ENCODE measurements at regions not wholly inside any gene's neighbourhood (a gene's known extent, or its start where the extent isn't known, plus 50 kb on each side); places are given as distances from the start of the nearest gene placed in this dataset.

DNA sequence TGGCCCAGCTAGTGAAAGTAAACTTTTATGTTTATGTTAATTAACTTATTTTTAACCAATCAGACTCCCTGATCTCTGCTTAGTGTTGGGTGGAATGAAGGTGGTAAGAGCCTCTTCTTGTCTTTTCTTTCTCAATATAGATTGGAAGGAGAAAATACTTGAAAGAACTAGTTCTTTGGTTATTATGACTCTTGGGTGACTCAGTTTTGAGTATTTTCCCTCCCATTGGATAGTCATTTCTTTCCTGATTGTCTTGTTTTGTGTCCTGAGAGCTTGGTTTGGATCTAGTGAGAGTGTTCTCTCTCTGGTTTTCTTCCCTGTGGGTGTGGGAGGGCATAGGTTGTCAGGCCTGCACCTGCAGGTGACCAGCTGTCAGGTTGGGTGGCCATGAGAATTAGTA lies 172.0 kb upstream of the GLRA2 start (continued):
- no peak for TF ChIP-seq USF1 (IDR thresholded peaks at IDR 0.05; ENCODE audit: borderline replicate concordance, low read depth)
- TF ChIP-seq NFIC (IDR thresholded peaks at IDR 0.05; ENCODE audit: borderline replicate concordance): no peak
- no peak for TF ChIP-seq SMC3 (IDR thresholded peaks at IDR 0.05; ENCODE audit: low read depth, low read length)
- no peak for TF ChIP-seq TAF1 (IDR thresholded peaks at IDR 0.05; ENCODE audit: borderline replicate concordance, low read depth, low read length)
- TF ChIP-seq, protein P1, sequence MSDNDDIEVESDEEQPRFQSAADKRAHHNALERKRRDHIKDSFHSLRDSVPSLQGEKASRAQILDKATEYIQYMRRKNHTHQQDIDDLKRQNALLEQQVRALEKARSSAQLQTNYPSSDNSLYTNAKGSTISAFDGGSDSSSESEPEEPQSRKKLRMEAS (IDR thresholded peaks at IDR 0.05; ENCODE audit: low read depth): no peak
- no peak for TF ChIP-seq GABPA (IDR thresholded peaks at IDR 0.05; ENCODE audit: low read depth)
- no peak for TF ChIP-seq CHD2 (IDR thresholded peaks at IDR 0.05; ENCODE audit: low read length, partially characterized antibody)

- no peak overlapping the region for H2AFZ ChIP-seq (ENCODE audit: low read depth)
- H3K27me3 ChIP-seq (ENCODE audit: insufficient read depth): no peaks in the 10 kb centered on the region
- ChIA-PET POLR2A (no interaction called here), CTCF (no interaction called here)
- no peak overlapping the region for H3K9ac ChIP-seq
- no peak overlapping the region for H3K4me3 ChIP-seq (ENCODE audit: low read depth in 2 of 2, low read length in 1 of 2)
- no peaks in the 10 kb centered on the region for H3K79me2 ChIP-seq (ENCODE audit: insufficient read depth)
- peaks cover 0 to 4% of the 10 kb centered on the region in 2 experiments; a peak in 1 of 4 replicates for H3K4me1 ChIP-seq (ENCODE audit: control insufficient read depth in 1 of 2, insufficient read depth in 2 of 2, low read depth in 1 of 2, low read length in 1 of 2)
- no peak overlapping the region for H3K27ac ChIP-seq (ENCODE audit: low read depth in 2 of 2, low read length in 1 of 2)
- no peaks in the 10 kb centered on the region for H4K20me1 ChIP-seq (ENCODE audit: insufficient read depth)
- no peaks in the 10 kb centered on the region for H3K9me2 ChIP-seq
- 30% methylated on average over 1 of the region's 1 CpG for WGBS (ENCODE audit: low lambda C conversion rate)
- no peak overlapping the region for H3K4me2 ChIP-seq
- no peaks in the 10 kb centered on the region for H3F3A ChIP-seq (replicated peaks; ENCODE audit: insufficient read depth)
- TF ChIP-seq, protein P2, sequence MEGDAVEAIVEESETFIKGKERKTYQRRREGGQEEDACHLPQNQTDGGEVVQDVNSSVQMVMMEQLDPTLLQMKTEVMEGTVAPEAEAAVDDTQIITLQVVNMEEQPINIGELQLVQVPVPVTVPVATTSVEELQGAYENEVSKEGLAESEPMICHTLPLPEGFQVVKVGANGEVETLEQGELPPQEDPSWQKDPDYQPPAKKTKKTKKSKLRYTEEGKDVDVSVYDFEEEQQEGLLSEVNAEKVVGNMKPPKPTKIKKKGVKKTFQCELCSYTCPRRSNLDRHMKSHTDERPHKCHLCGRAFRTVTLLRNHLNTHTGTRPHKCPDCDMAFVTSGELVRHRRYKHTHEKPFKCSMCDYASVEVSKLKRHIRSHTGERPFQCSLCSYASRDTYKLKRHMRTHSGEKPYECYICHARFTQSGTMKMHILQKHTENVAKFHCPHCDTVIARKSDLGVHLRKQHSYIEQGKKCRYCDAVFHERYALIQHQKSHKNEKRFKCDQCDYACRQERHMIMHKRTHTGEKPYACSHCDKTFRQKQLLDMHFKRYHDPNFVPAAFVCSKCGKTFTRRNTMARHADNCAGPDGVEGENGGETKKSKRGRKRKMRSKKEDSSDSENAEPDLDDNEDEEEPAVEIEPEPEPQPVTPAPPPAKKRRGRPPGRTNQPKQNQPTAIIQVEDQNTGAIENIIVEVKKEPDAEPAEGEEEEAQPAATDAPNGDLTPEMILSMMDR (IDR thresholded peaks at IDR 0.05): no peak
- TF ChIP-seq MXI1 (IDR thresholded peaks at IDR 0.05; ENCODE audit: low read depth, low read length) (no peak), TCF12 (IDR thresholded peaks at IDR 0.05) (no peak), FOXM1 (IDR thresholded peaks at IDR 0.05; ENCODE audit: low read depth) (no peak), EZH2phosphoT487 (IDR thresholded peaks at IDR 0.05; ENCODE audit: borderline replicate concordance, low read depth) (no peak), NRF1 (IDR thresholded peaks at IDR 0.05; ENCODE audit: low read depth, low read length) (no peak), JUND (IDR thresholded peaks at IDR 0.05) (no peak), EP300 (IDR thresholded peaks at IDR 0.05; ENCODE audit: borderline replicate concordance in 1 of 2, low read depth in 1 of 2, low read length in 1 of 2) (no peak), CHD2 (IDR thresholded peaks at IDR 0.05; ENCODE audit: low read length, partially characterized antibody) (no peak), GABPA (IDR thresholded peaks at IDR 0.05; ENCODE audit: low read depth) (no peak), RCOR1 (IDR thresholded peaks at IDR 0.05; ENCODE audit: low read length) (no peak), MEF2A (IDR thresholded peaks at IDR 0.05; ENCODE audit: borderline replicate concordance, low read depth) (no peak), NFIC (IDR thresholded peaks at IDR 0.05; ENCODE audit: borderline replicate concordance) (no peak), SMC3 (IDR thresholded peaks at IDR 0.05; ENCODE audit: low read depth, low read length) (no peak), YY1 (IDR thresholded peaks at IDR 0.05; ENCODE audit: low read depth) (no peak), RAD21 (IDR thresholded peaks at IDR 0.05; ENCODE audit: low read length) (no peak), ELF1 (IDR thresholded peaks at IDR 0.05) (no peak)
- TF ChIP-seq, protein P3, sequence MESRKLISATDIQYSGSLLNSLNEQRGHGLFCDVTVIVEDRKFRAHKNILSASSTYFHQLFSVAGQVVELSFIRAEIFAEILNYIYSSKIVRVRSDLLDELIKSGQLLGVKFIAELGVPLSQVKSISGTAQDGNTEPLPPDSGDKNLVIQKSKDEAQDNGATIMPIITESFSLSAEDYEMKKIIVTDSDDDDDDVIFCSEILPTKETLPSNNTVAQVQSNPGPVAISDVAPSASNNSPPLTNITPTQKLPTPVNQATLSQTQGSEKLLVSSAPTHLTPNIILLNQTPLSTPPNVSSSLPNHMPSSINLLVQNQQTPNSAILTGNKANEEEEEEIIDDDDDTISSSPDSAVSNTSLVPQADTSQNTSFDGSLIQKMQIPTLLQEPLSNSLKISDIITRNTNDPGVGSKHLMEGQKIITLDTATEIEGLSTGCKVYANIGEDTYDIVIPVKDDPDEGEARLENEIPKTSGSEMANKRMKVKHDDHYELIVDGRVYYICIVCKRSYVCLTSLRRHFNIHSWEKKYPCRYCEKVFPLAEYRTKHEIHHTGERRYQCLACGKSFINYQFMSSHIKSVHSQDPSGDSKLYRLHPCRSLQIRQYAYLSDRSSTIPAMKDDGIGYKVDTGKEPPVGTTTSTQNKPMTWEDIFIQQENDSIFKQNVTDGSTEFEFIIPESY (IDR thresholded peaks at IDR 0.05; ENCODE audit: borderline replicate concordance, low read depth): no peak
- TF ChIP-seq, protein P1 (IDR thresholded peaks at IDR 0.05; ENCODE audit: low read depth): no peak
- DNase-seq: no peak
- H3K9me3 ChIP-seq: no peaks in the 10 kb centered on the region
- H3K36me3 ChIP-seq (replicated peaks in 1 of 2; ENCODE audit: control insufficient read depth in 1 of 2, insufficient read depth in 2 of 2, low read length in 1 of 2): no peaks in the 10 kb centered on the region
Measured at GRCh38 chrX:14356401-14356800, 172.9 kb upstream of the GLRA2 start.

Measured in SK-N-SH (cell line).